ENCODE measurements at regions not wholly inside any gene's neighbourhood (a gene's known extent, or its start where the extent isn't known, plus 50 kb on each side); places are given as distances from the start of the nearest gene placed in this dataset.

DNA sequence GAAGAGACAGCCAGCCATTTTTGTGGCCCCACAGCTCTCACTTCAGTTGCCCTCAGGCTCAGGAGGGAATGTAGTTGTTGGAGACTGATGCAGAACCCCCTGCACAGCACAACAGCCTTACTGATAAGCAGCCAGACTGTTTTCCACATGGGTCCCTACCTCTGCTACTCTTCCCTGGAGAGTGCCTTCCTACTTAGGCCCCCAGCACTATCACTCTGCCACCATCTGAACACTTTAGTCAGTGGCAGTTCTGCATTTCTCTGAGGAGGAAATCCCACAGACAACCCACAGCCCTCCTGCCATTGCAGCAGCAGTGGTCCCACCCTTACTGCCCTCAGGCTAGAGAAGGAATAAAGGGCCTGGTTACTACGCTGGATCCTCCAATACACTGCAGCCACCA is 61.8 kb upstream of the PTPRD start:
- no peak for DNase-seq

DNA sequence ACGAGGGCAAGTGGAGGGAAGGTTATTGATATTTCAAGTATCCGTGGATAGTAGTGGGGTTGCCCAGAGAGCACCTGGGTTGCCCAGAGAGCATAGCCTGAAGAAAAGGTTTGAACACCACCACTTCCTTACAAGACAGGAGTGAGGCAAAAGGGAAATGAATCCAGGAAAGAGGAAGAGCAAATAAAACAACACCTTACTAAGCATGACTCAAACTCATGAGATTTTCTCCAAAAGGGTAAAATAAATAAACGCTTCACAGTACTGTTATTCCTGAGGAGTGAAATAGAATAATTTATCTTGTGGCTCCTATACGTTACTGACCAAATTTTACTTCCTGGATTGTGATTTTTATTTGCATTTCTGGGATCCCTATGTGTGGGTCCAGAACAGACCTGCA is 65.2 kb upstream of the PTPRD start:
- DNase-seq, result no peak

GRCh38 chr9:10678790-10679189 is 66.0 kb upstream of the PTPRD start:
- no peak for DNase-seq

DNA sequence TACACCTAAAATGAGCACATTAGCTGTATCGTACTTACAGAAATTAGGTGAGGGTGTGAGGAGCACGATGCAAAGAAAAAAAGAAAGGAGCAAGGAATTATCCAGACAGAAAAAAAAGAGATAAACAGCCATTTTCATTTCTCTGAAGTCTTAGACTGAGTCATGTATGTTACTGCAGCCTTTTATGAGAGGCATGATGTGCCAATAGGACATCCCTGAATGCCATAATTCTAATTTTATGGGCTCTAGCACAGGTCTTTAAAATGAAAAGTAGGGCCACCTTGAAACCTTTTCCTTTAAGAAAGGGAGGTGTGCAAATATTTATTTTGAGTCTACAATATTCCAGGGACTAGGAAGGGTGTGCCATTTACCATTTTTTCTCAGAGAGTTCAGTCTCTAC is 74.1 kb upstream of the PTPRD start:
- no peak for DNase-seq

GRCh38 chr9:10690546-10690945 is 77.7 kb upstream of the PTPRD start:
- no peak for DNase-seq

DNA sequence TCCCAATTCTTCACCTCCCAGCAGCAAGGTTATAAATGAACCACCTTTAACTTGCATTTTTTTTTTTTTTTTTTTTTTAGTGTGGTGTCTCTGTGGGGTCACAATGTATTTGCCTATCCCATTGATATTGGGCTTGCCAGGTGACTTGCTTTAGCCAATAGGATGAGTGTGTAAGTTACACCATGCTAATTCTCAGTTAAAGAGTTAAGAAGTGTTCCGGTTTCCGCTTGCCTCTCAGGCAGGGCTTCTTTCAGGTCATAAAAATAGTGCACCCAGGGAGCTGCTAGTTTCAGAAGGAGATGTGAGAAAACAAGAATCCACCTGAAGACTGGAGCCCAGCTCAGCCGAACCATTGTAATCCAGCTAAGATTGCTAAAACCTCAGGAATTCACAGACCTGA is 84.2 kb upstream of the PTPRD start:
- DNase-seq, result no peak

DNA sequence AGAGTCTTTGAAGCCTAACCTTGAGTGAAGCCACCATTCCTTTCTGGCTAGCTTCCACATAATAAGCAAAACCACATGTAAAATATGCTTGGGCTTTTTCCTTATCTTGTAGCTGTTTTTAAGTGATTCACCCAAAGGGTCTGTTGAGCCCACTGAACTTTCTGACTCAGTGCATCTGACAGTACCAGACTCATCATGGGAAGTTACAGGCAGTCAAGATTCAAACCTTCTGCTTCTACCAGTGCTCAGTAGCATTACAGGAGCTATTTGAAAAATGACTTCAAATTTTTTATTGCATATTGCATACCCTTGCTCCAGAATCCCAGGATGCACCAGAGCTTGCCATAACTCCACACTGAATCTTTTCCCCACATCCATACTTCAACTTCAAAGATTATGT is 87.5 kb upstream of the PTPRD start:
- DNase-seq, result no peak

DNA sequence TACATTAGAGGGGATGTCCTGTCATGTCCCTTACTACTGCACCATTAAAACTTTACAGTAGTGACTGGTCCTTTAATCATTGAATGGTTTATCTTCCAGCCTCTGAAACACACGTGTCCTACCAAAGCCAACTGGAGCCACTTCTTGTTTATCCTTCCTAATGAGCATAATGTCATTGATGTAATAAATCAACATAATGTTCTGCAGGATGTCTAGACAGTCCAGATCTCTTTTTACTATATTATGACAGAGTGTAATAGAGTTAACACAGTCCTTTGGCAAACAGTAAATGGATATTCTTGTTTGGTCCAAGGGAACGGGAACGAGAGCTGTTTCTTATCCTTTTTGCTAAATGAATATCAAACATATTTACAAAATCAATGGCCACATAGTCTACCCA is 88.1 kb upstream of the PTPRD start:
- no peak for DNase-seq

DNA sequence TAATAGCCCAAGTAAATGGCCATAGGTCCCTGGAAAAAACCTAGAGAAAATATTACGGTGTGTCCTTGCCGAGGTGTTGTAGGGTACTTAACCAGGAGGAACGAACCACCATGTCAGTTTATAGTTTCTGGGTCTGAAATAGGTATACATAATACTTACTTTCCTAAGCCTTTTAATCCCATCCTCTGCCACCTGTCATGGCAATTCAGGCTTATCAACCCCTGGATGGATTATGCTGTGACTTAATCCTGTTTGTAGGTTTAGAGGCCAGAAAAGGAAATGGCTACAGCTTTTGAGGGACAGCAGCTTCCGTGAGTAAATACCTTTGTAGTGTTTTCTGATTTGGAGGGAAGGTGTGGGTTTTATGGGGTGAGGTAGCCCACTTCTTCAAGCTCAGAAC is 89.1 kb upstream of the PTPRD start:
- no peak for DNase-seq

DNA sequence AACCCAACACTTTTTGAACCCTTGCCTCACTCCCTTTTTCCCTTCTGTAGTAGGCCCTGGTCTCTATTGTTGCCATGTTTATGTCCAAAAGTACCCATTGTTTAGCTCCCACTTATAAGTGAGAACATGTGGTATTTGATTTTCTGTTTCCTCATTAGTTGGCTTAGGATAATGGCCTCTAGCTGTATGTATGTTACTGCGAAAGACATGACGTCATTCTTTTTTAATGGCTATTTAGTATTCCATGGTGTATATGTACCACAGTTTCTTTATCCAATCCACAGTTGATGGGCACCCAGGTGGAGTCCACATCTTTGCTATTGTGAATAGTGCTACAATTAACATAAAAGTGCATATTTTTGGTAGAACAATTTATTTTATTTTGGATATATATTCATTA is 90.3 kb upstream of the PTPRD start:
- DNase-seq, result no peak

DNA sequence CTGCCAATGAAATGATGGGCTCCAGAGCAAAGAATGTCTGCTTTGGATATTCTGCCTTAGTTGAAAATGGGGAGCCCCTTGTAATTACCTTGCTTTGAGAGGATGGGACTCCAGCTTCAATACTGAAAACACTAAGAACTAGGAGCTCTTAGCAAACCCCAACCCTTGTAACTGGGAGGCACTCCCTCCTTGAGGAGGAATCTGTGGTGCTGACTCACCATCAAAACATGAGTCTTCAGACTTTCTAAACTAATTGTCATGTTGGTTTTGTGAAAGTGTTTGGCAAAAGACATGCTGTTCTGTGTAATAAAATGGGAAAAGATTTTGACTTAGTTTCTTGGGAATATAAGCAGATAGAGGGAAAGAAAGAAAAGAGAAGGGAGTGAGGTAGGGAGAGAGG is 91.9 kb upstream of the PTPRD start:
- DNase-seq, result no peak

GRCh38 chr9:10705383-10705782 is 92.6 kb upstream of the PTPRD start:
- DNase-seq, result no peak

GRCh38 chr9:10706788-10707187 is 94.0 kb upstream of the PTPRD start:
- DNase-seq, result no peak

DNA sequence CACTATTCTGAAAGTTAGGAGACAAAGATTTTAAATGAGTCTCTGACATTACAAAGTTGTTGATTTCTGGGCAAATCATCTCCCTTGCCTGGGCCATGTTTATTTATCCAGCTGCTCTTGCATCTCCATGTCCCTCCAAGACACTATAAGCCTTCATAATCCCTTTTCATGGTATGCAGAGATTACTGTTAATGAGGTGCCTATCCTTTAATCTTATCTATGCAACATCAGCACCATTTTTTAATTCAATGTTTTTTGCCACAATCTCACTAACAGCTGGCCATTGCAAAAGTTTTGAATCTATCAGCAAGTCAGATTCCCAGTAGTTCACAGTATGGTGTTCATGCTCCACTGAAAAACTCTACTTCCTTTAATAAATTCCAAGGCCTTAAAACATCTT is 108.5 kb upstream of the PTPRD start:
- DNase-seq, result no peak

GRCh38 chr9:10729213-10729612 is 116.4 kb upstream of the PTPRD start:
- no peak for DNase-seq

GRCh38 chr9:10744669-10745068 is 131.9 kb upstream of the PTPRD start:
- no peak for DNase-seq

- no peak for DNase-seq
Observed at GRCh38 chr9:10753474-10753873, 140.7 kb upstream of the PTPRD start.

DNA sequence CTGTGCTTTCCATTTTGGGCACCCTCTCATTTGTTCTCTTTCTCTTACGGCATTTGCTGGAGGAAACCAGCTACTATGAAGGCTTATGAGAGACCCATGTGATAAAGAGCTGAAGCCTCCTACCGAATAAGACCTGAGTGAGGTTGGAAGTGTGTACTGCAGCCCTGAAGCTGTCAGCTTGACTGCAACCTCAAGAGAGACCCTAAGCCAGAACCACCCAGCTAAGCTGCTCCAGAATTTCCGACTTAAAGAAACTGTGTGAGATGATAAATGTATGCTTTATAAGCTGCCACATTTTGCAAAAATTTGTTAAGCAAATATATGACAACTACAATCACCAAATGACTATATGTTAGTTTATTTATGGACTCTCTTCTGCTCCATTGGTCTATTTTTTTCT is 151.7 kb upstream of the PTPRD start:
- no peak for DNase-seq

DNA sequence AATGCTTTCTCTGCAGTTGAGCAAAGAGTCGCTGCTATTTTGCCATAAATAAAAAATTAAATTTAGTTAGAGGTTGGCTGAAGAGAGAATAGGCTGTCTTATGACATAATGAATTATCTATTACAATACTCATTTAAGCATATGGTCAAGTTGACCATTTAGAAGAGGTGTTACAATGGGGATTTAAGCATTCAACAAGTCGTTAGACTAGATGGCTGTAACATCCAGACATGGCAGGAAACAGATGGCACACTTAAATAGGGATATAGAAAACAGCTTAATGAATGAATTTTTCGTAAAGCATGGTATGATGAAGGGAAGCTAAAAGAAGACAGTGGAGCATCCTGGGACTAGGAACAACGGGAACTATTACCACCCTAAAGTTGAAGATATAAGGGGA is 160.3 kb upstream of the PTPRD start:
- DNase-seq, result no peak

- DNase-seq, result no peak
Observed at GRCh38 chr9:10774051-10774450, 161.2 kb upstream of the PTPRD start.

- no peak for DNase-seq
Observed at GRCh38 chr9:10785255-10785654, 172.5 kb upstream of the PTPRD start.

GRCh38 chr9:10793306-10793705 is 180.5 kb upstream of the PTPRD start:
- no peak for DNase-seq

GRCh38 chr9:10804486-10804885 is 191.7 kb upstream of the PTPRD start:
- no peak for DNase-seq

DNA sequence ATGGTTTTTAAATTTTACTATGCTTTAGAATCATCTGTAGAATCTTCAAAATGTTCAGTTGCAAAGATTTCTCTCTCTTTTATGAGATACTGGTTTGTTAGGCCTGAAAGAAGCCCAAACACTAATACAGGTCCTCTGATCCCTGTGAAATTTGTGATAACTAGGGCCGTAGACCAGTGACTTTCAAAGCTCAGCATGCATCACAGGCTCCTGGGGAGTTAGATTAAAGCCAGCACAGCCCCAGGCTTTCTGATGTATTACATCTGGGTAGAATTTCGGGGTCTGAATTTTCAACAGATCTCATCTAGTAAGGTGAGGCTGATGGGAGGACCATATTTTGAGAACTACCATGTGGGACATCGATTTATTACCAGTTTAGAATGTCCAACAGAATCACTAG is 194.1 kb upstream of the PTPRD start:
- DNase-seq, result no peak

- DNase-seq, result peak; percentile 3
Observed at GRCh38 chr9:10818206-10818605, 205.4 kb upstream of the PTPRD start.

GRCh38 chr9:10835791-10836463 is 223.1 kb upstream of the PTPRD start:
- no peak for DNase-seq
